GM12878 (cell line): ENCODE measurements at regions not wholly inside any gene's neighbourhood (a gene's known extent, or its start where the extent isn't known, plus 50 kb on each side); places are given as distances from the start of the nearest gene placed in this dataset.

Source experiments
- ASH2L ChIP-seq: fragments of 300-600, 200-600 bp; sonication (generic); IDR thresholded peaks from 2 replicates; pipeline ENCODE4 v1.6.1; 2017; ENCODE audit warnings: low read depth, mild to moderate bottlenecking, borderline replicate concordance
- CTCF ChIP-seq, 3 experiments: IDR thresholded peaks in 2 of 3; conservative IDR thresholded peaks in 1 of 3; 2 replicates each; pipeline ENCODE4 v1.5.1; 2011; ENCODE audit warnings: low read depth in 3 of 3, low read length in 3 of 3, mild to moderate bottlenecking in 3 of 3, control low read depth in 2 of 3, moderate library complexity in 2 of 3, inconsistent platforms in 1 of 3, mixed read lengths in 1 of 3; ENCODE audit not compliant: control insufficient read depth in 2 of 3, insufficient read depth in 1 of 3; ENCODE audit errors: extremely low read depth in 1 of 3
- EGR1 ChIP-seq, 2 experiments: IDR thresholded peaks; 1 replicate in 1 of 2; 2 replicates in 1 of 2; pipeline ENCODE4 v1.6.1; 2011 to 2012; ENCODE audit warnings: low read depth in 2 of 2, low read length in 2 of 2, borderline replicate concordance in 1 of 2, mild to moderate bottlenecking in 1 of 2, moderate library complexity in 1 of 2
- ETV6 ChIP-seq, 2 experiments: fragments of 450-650 bp in 1 of 2; IDR thresholded peaks in 1 of 2; conservative IDR thresholded peaks in 1 of 2; 2 replicates each; pipeline ENCODE4 v1.6.1; 2014; ENCODE audit warnings: antibody characterized with exemption in 1 of 2, borderline replicate concordance in 1 of 2, low read depth in 1 of 2, mild to moderate bottlenecking in 1 of 2, moderate library complexity in 1 of 2
- NRF1 ChIP-seq: conservative IDR thresholded peaks from 2 replicates; pipeline ENCODE4 v1.6.1; 2011; ENCODE audit warnings: mild to moderate bottlenecking, low read depth, low read length, improper control_type of control experiment
- POLR2AphosphoS5 ChIP-seq: IDR thresholded peaks from 2 replicates; pipeline ENCODE4 v1.6.1; 2011; ENCODE audit warnings: mild to moderate bottlenecking, low read length, inconsistent platforms
- RBBP5 ChIP-seq: fragments of 200-600 bp; sonication (generic); conservative IDR thresholded peaks from 2 replicates; pipeline ENCODE4 v1.6.1; 2016
- SREBF2 ChIP-seq: IDR thresholded peaks from 2 replicates; pipeline ENCODE4 v1.6.1; 2012; ENCODE audit warnings: mild to moderate bottlenecking, low read length
- SUPT20H ChIP-seq: IDR thresholded peaks from 2 replicates; pipeline ENCODE4 v1.6.1; 2011; ENCODE audit warnings: low read depth, mild to moderate bottlenecking, low read length, moderate library complexity, borderline replicate concordance; ENCODE audit not compliant: control insufficient read depth
- TARDBP ChIP-seq: IDR thresholded peaks from 2 replicates; pipeline ENCODE4 v1.6.1; 2016; ENCODE audit warnings: borderline replicate concordance
- TF ChIP-seq, protein P1 (sequence below): IDR thresholded peaks from 2 replicates; pipeline ENCODE4 v1.6.1; 2012; ENCODE audit warnings: low read depth, low read length, improper control_type of control experiment
- TF ChIP-seq, protein P2 (sequence below): fragments of 450-650 bp; formaldehyde crosslinking; IDR thresholded peaks from 2 replicates; pipeline ENCODE4 v1.5.0; 2022; ENCODE audit warnings: mild to moderate bottlenecking, missing genetic modification characterization
- TF ChIP-seq, protein P3 (sequence below): IDR thresholded peaks from 2 replicates; pipeline ENCODE4 v1.6.1; 2011; ENCODE audit warnings: low read depth, low read length, improper control_type of control experiment, borderline replicate concordance

GRCh38 chr6:170182781-170183120 is 108.1 kb downstream of the DLL1 start:
- TF ChIP-seq, protein P1, sequence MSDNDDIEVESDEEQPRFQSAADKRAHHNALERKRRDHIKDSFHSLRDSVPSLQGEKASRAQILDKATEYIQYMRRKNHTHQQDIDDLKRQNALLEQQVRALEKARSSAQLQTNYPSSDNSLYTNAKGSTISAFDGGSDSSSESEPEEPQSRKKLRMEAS = no peak
- no peak for TF ChIP-seq POLR2AphosphoS5
- no peak for TF ChIP-seq ETV6 (conservative IDR thresholded peaks at IDR 0.05 in 1 of 2, IDR thresholded peaks at IDR 0.05 in 1 of 2; ENCODE audit: borderline replicate concordance in 1 of 2, low read depth in 1 of 2)
- TF ChIP-seq SREBF2 = no peak
- no peak for TF ChIP-seq EGR1 (IDR thresholded peaks at IDR 0.05; ENCODE audit: borderline replicate concordance in 1 of 2, low read depth in 2 of 2, low read length in 2 of 2)
- no peak for TF ChIP-seq SUPT20H
- TF ChIP-seq TARDBP = no peak
- TF ChIP-seq RBBP5 = no peak
- no peak for TF ChIP-seq NRF1
- TF ChIP-seq CTCF (IDR thresholded peaks at IDR 0.05 in 2 of 3, conservative IDR thresholded peaks at IDR 0.05 in 1 of 3; ENCODE audit: control insufficient read depth in 2 of 3, extremely low read depth in 1 of 3, insufficient read depth in 1 of 3, low read depth in 3 of 3, low read length in 3 of 3) = no peak
- TF ChIP-seq, protein P2, sequence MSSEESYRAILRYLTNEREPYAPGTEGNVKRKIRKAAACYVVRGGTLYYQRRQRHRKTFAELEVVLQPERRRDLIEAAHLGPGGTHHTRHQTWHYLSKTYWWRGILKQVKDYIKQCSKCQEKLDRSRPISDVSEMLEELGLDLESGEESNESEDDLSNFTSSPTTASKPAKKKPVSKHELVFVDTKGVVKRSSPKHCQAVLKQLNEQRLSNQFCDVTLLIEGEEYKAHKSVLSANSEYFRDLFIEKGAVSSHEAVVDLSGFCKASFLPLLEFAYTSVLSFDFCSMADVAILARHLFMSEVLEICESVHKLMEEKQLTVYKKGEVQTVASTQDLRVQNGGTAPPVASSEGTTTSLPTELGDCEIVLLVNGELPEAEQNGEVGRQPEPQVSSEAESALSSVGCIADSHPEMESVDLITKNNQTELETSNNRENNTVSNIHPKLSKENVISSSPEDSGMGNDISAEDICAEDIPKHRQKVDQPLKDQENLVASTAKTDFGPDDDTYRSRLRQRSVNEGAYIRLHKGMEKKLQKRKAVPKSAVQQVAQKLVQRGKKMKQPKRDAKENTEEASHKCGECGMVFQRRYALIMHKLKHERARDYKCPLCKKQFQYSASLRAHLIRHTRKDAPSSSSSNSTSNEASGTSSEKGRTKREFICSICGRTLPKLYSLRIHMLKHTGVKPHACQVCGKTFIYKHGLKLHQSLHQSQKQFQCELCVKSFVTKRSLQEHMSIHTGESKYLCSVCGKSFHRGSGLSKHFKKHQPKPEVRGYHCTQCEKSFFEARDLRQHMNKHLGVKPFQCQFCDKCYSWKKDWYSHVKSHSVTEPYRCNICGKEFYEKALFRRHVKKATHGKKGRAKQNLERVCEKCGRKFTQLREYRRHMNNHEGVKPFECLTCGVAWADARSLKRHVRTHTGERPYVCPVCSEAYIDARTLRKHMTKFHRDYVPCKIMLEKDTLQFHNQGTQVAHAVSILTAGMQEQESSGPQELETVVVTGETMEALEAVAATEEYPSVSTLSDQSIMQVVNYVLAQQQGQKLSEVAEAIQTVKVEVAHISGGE (CRISPR knock-in tag) = no peak
- TF ChIP-seq ASH2L = no peak
- TF ChIP-seq, protein P3, sequence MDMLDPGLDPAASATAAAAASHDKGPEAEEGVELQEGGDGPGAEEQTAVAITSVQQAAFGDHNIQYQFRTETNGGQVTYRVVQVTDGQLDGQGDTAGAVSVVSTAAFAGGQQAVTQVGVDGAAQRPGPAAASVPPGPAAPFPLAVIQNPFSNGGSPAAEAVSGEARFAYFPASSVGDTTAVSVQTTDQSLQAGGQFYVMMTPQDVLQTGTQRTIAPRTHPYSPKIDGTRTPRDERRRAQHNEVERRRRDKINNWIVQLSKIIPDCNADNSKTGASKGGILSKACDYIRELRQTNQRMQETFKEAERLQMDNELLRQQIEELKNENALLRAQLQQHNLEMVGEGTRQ = no peak
